GM20000 (cell line): ENCODE measurements at regions not wholly inside any gene's neighbourhood (a gene's known extent, or its start where the extent isn't known, plus 50 kb on each side); places are given as distances from the start of the nearest gene placed in this dataset.

Source experiments
- DNase-seq: peaks from one replicate; pipeline ENCODE4 v3.0.0; 2012; ENCODE audit warnings: low spot score
- CTCF ChIP-seq: IDR thresholded peaks from 2 replicates; pipeline ENCODE4 v1.5.1; 2012; ENCODE audit warnings: mild to moderate bottlenecking, control low read depth; ENCODE audit errors: extremely low read depth, missing control alignments

DNA sequence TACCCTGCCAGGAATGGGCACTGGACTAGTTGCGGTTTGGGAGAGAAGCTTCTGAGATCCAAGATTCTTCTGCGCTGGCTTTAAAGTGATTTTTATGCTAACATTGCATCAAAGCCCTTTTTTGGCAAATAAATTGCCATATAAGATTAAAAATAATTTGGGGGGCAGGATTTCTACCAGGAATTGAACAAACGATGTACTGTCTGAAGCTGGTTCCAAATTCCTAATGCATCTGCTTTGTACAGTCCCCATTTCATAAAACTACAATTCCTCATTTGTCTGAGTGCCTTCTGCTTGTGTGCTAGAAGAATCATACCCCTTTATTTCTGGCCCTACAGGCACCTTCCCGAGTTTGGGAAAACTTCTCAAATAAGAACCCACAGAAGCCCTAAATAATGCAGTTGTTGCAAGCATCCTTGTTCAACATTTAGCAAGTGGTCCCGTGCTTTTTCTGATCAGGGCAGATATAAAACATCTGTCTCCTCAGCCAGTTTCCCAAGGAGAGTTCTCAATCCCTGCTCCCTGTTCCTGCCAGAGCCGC lies 349.7 kb downstream of the PTEN start:
- no peak for TF ChIP-seq CTCF
- no peak for DNase-seq

DNA sequence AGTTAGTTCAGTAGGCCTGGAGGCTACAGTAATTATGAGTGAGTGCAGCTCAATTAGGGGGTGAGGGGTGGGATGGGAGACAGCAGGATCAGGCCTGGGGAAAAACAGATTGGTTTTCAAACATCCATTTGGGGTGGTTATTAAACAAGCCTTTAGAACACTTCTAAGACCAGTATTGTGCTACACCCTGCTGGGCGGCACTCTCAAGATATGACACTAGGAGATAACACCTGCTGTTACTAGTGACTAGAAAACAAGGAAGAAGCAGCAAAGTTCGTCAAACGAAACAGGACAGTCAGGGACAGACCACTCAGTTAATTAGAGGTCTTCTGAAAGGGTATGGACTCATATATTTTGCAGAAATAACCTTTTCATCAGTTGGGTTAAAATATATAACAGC lies 353.6 kb downstream of the PTEN start:
- no peak for TF ChIP-seq CTCF

GRCh38 chr10:88218362-88218761 lies 354.9 kb downstream of the PTEN start:
- no peak for DNase-seq
- TF ChIP-seq CTCF: no peak

More for the DNA sequence above, 353.6 kb downstream of the PTEN start:
- peak; percentile 45 for DNase-seq

DNA sequence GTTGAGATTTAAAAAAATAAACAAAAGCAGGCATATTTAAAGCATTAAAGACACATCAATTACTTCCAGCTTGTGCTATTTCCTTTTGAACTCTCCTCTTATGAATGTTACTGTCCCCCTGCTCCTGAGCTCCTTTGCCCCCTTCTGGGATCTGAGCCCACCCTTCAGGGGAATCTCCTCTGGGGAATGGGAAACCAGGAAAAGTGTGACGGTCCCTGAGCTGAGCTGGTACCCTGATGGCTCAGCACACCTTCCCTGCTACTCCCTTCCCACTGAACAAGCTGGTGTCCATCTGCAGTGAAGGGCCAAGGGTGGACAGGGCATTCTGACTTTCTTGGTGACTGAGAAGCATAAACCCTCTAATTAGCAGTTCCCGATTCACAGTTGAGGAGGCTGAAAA lies 356.3 kb downstream of the PTEN start:
- no peak for DNase-seq
- TF ChIP-seq CTCF: no peak

DNA sequence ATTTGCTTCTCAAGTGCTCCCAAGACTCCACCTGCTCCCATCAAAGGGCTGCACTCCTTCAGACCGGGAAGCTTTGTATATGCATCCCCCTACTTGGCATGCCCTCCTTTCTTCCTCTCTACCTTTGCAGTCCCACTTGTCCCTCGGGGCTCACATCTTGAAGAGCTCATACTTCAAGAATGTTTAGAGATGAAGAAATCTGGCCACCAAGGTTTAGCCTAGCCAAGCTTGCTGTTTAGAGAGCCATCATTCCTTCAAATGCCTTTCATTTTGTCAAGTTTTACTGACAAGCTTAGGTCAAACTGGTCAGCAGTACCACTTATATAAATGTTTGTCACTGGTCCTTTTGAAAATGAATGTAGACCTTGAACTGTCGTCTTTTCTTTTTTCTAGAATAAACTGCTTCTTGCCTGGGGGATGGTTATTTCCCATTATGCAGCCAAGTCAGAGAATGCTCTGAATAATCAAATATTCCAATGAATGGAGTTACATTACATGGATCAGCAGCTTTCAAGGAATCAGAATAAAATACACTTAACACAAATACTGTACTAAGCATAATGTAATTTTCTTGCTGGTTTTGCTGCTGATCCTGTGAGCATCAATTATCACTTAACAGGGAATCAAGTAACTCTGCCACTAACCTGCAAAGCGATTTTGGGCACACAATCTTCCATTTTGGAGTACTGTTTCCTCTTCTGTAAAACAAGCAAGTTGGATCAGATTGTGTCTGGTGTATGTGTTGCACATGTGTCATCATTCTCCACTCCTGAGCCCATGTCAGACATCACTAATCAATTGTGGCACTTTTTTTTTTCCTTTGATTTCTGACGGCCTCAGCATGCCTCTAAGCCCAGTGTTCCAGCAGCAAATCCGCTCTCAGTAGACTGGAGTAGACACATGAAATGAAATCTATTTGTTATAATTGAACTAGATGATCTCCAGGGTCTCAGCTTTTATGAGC lies 357.9 kb downstream of the PTEN start:
- TF ChIP-seq CTCF: no peak
- no peak for DNase-seq

DNA sequence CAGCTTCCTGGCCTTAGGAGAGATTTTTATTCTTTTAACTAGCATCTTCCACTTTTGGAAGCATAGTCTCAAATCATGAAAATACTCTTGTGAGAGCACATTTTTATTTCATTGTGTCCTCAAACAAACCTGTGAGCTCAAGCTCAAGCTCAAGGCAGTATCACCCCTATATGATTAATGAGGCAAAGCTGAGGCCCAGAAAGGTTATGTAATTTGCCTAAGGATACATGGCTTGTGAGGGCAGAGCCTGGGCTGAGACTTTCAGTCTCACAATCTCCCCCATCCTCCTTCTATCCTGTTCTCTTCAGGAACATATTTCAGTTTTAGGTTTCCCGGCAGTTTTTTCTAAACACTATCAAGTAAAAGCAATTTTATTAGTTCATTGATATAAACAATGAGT lies 359.5 kb downstream of the PTEN start:
- DNase-seq: no peak
- TF ChIP-seq CTCF: no peak
